ENCODE measurements at regions not wholly inside any gene's neighbourhood (a gene's known extent, or its start where the extent isn't known, plus 50 kb on each side); places are given as distances from the start of the nearest gene placed in this dataset.

DNA sequence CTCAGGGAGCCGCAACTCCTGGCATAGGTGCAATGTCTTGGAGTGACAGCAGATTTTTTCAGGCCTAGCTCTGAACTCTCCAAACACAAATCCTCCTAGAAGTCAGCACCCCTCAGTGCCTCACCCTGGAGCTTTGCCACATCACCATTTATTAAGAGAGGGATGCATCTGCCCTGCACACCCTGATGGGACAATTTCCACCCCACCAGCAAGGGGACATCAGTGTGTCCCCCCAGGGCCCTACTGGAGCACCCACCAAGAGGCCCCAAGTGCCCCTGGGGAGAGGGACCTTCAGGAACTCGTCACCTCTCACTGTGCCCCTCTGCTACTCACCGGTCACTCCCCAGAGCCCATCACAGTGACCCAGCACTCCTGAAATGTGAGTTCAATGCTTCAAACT, 144.7 kb downstream of the NDUFA10 start:
- WGBS (ENCODE audit: insufficient coverage): 100% methylated on average over 3 of the region's 3 CpGs
- H2AFZ ChIP-seq (ENCODE audit: insufficient read depth, low read depth, low read length, poor library complexity, severe bottlenecking): no peak overlapping the region
- peaks cover 41% of the 10 kb centered on the region for H3K4me1 Mint-ChIP-seq
- peaks cover 17 to 21% of the 10 kb centered on the region in 2 donors for H3K9me3 ChIP-seq (replicated peaks in 1 of 2; ENCODE audit: control insufficient read depth in 1 of 2, insufficient read depth in 1 of 2, low read length in 2 of 2)
- peaks cover 6 to 14% of the 10 kb centered on the region in 2 donors for H3K27me3 ChIP-seq (ENCODE audit: control insufficient read depth in 2 of 2, insufficient read depth in 2 of 2, low read length in 2 of 2)
- H4K20me1 ChIP-seq (ENCODE audit: insufficient read depth, low read length): no peaks in the 10 kb centered on the region
- H3K4me3 ChIP-seq (replicated peaks in 1 of 3; ENCODE audit: low read depth in 2 of 3, low read length in 3 of 3): no peak overlapping the region
- peak overlapping the region in 1 of 7 donors; percentile 35 for H3K27ac Mint-ChIP-seq
- no peak for DNase-seq
- H3K36me3 Mint-ChIP-seq: peaks cover 13 to 22% of the 10 kb centered on the region in 2 donors
- H3K27ac ChIP-seq (ENCODE audit: low read depth in 1 of 2, low read length in 2 of 2): no peak overlapping the region
- H3K9me3 Mint-ChIP-seq: peaks cover 12 to 34% (median 21%) of the 10 kb centered on the region in 7 donors
- TF ChIP-seq, protein P1, sequence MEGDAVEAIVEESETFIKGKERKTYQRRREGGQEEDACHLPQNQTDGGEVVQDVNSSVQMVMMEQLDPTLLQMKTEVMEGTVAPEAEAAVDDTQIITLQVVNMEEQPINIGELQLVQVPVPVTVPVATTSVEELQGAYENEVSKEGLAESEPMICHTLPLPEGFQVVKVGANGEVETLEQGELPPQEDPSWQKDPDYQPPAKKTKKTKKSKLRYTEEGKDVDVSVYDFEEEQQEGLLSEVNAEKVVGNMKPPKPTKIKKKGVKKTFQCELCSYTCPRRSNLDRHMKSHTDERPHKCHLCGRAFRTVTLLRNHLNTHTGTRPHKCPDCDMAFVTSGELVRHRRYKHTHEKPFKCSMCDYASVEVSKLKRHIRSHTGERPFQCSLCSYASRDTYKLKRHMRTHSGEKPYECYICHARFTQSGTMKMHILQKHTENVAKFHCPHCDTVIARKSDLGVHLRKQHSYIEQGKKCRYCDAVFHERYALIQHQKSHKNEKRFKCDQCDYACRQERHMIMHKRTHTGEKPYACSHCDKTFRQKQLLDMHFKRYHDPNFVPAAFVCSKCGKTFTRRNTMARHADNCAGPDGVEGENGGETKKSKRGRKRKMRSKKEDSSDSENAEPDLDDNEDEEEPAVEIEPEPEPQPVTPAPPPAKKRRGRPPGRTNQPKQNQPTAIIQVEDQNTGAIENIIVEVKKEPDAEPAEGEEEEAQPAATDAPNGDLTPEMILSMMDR (IDR thresholded peaks at IDR 0.05): no peak
- no peaks in the 10 kb centered on the region for H3K36me3 ChIP-seq (replicated peaks in 1 of 2; ENCODE audit: control insufficient read depth in 1 of 2, insufficient read depth in 2 of 2, low read length in 2 of 2)
- H3K9ac ChIP-seq (ENCODE audit: insufficient read depth, low read length, poor library complexity, severe bottlenecking): no peak overlapping the region
- intact Hi-C loops (cut with micrococcal nuclease): no loop called here
- no peaks in the 10 kb centered on the region for H3K79me2 ChIP-seq (ENCODE audit: insufficient read depth, low read length)
- peaks cover 0 to 11% of the 10 kb centered on the region in 2 donors for H3K4me1 ChIP-seq (ENCODE audit: control insufficient read depth in 1 of 2, insufficient read depth in 2 of 2, low read length in 2 of 2)
- no peak overlapping the region for H3K4me2 ChIP-seq (replicated peaks; ENCODE audit: extremely low read depth, low read length, poor library complexity, severe bottlenecking)
- no peak overlapping the region for H3K4me3 Mint-ChIP-seq
- peaks cover 30 to 43% (median 31%) of the 10 kb centered on the region in 3 donors for H3K27me3 Mint-ChIP-seq (ENCODE audit: low read depth in 3 of 3)

DNA sequence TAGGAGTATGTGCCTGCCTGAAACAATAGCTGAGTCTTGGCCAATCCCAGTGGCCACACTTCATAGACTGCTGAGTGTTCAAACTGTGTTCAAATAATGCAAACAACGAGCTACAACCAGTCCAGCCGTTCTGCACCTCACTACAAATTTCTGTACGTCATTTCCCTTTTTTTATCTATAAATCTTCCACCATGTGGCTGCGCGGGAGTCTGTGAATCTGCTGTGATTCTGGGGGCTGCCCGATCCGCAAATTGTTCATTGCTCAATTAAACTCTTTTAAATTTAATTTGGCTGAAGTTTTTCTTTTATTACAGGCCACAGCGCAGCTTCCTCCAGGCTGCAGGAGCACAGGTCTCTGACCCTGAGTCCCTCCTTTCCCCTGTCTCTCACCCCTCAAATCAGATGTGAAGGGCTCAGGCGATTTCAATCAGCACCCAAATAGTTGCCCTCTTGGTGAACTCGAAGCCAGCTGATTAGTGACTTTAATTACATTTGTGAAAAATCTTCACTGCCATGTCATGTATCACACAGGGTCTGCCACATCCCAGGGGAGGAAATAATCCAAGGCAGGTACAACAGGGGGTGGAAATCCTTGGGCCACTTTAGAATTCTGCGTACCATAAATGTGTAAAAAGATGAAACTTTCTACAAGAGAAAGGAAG, 145.6 kb downstream of the NDUFA10 start:
- Histone ChIP-seq H3K9me3 (replicated peaks in 1 of 2; ENCODE audit: control insufficient read depth in 1 of 2, insufficient read depth in 1 of 2, low read length in 2 of 2) (peaks cover 13 to 17% of the 10 kb centered on the region in 2 donors), H3K27ac (ENCODE audit: low read depth in 1 of 2, low read length in 2 of 2) (no peak overlapping the region), H3K79me2 (ENCODE audit: insufficient read depth, low read length) (no peaks in the 10 kb centered on the region), H3K27me3 (ENCODE audit: control insufficient read depth in 2 of 2, insufficient read depth in 2 of 2, low read length in 2 of 2) (peaks cover 6 to 14% of the 10 kb centered on the region in 2 donors), H4K20me1 (ENCODE audit: insufficient read depth, low read length) (no peaks in the 10 kb centered on the region), H2AFZ (ENCODE audit: insufficient read depth, low read depth, low read length, poor library complexity, severe bottlenecking) (no peak overlapping the region), H3K4me3 (replicated peaks in 1 of 3; ENCODE audit: low read depth in 2 of 3, low read length in 3 of 3) (no peak overlapping the region), H3K4me1 (ENCODE audit: control insufficient read depth in 1 of 2, insufficient read depth in 2 of 2, low read length in 2 of 2) (peaks cover 0 to 11% of the 10 kb centered on the region in 2 donors), H3K36me3 (replicated peaks in 1 of 2; ENCODE audit: control insufficient read depth in 1 of 2, insufficient read depth in 2 of 2, low read length in 2 of 2) (no peaks in the 10 kb centered on the region), H3K9ac (ENCODE audit: insufficient read depth, low read length, poor library complexity, severe bottlenecking) (no peak overlapping the region), H3K4me2 (replicated peaks; ENCODE audit: extremely low read depth, low read length, poor library complexity, severe bottlenecking) (no peak overlapping the region)
- peaks cover 8 to 22% of the 10 kb centered on the region in 2 donors for H3K36me3 Mint-ChIP-seq
- TF ChIP-seq, protein P1 (IDR thresholded peaks at IDR 0.05): no peak
- no peak overlapping the region for H3K27ac Mint-ChIP-seq
- H3K4me1 Mint-ChIP-seq: peaks cover 41% of the 10 kb centered on the region
- H3K4me3 Mint-ChIP-seq: no peak overlapping the region
- intact Hi-C loops (cut with micrococcal nuclease): no loop called here
- peaks cover 28 to 45% (median 33%) of the 10 kb centered on the region in 3 donors for H3K27me3 Mint-ChIP-seq (ENCODE audit: low read depth in 3 of 3)
- WGBS (ENCODE audit: insufficient coverage): 50% methylated on average over 2 of the region's 11 CpGs
- peaks cover 8 to 26% (median 13%) of the 10 kb centered on the region in 7 donors for H3K9me3 Mint-ChIP-seq
- peak in 1 of 3 donors; percentile 10 for DNase-seq
